ENCODE measurements at regions not wholly inside any gene's neighbourhood (a gene's known extent, or its start where the extent isn't known, plus 50 kb on each side); places are given as distances from the start of the nearest gene placed in this dataset.
A peak's percentile ranks its signal among the peaks of the same experiment; 100 is the strongest.

DNA sequence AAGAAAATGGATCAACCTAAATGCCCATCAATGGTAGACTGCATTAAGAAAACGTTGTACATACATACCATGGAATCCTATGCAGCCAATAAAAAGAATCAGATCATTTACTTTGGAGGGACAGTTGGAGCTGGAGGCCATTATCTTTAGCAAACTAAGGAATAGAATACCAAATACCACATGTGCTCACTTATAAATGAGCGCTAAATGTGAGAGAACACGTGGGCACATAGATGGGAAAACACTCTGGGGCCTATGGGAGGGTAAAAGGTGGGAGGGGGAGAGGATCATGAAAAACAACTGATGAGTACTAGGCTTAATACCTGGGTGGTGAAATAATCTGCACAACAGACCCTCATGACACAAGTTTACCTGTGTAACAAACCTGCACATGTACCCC lies 1729.9 kb upstream of the PCDH10 start:
- Histone ChIP-seq H3K4me3 (ENCODE audit: control extremely low read depth in 1 of 5, extremely low read depth in 1 of 5, insufficient read depth in 1 of 5, low read depth in 2 of 5, low read length in 4 of 5) (no peak overlapping the region), H3K9ac (ENCODE audit: low read length) (no peak overlapping the region), H3K27ac (ENCODE audit: low read length in 2 of 2) (no peak overlapping the region), H3K4me2 (replicated peaks; ENCODE audit: low read depth, low read length, poor library complexity, severe bottlenecking) (no peak overlapping the region), H3K4me1 (ENCODE audit: control insufficient read depth in 2 of 2, insufficient read depth in 2 of 2, low read length in 2 of 2) (no peaks in the 10 kb centered on the region), H2AFZ (ENCODE audit: insufficient read depth, low read depth, low read length, poor library complexity, severe bottlenecking) (no peak overlapping the region), H3K9me3 (ENCODE audit: control extremely low read depth in 1 of 3, control insufficient read depth in 2 of 3, insufficient read depth in 1 of 3, low read length in 2 of 3) (peaks cover 0 to 16% (median 0%) of the 10 kb centered on the region in 3 donors), H3K79me2 (ENCODE audit: control insufficient read depth, insufficient read depth, low read length) (no peaks in the 10 kb centered on the region), H3K36me3 (replicated peaks in 1 of 2; ENCODE audit: control extremely low read depth in 1 of 2, control insufficient read depth in 1 of 2, extremely low read depth in 1 of 2, insufficient read depth in 2 of 2, low read length in 1 of 2) (no peaks in the 10 kb centered on the region), H4K20me1 (ENCODE audit: control insufficient read depth, insufficient read depth, low read length, poor library complexity, severe bottlenecking) (no peaks in the 10 kb centered on the region), H3K27me3 (replicated peaks in 1 of 4; ENCODE audit: control extremely low read depth in 1 of 4, control insufficient read depth in 3 of 4, insufficient read depth in 4 of 4, low read length in 3 of 4) (no peaks in the 10 kb centered on the region)
- Mint-ChIP-seq H3K4me1 (no peaks in the 10 kb centered on the region), H3K9me3 (ENCODE audit: insufficient read depth) (peaks cover 3% of the 10 kb centered on the region), H3K27me3 (no peaks in the 10 kb centered on the region), H3K27ac (no peak overlapping the region), H3K4me3 (no peak overlapping the region)
- CTCF ChIA-PET = no interaction called here
- intact Hi-C loops (cut with micrococcal nuclease) = no loop called here
- TF ChIP-seq EZH2 (IDR thresholded peaks at IDR 0.05; ENCODE audit: borderline replicate concordance, insufficient read depth, low read depth, low read length, poor library complexity, severe bottlenecking) (no peak), CTCF (IDR thresholded peaks at IDR 0.05) (no peak)
- POLR2A ChIA-PET = no interaction called here
- no peak for DNase-seq
- no CpG with 5 or more reads among the region's 3 CpGs for WGBS (ENCODE audit: insufficient coverage)
- no peak for ATAC-seq (ENCODE audit: low read depth)

- Mint-ChIP-seq H3K27ac (no peak overlapping the region), H3K4me3 (no peak overlapping the region), H3K9me3 (ENCODE audit: insufficient read depth) (peaks cover 6% of the 10 kb centered on the region), H3K27me3 (no peaks in the 10 kb centered on the region), H3K4me1 (no peaks in the 10 kb centered on the region)
- no peaks in the 10 kb centered on the region for H4K20me1 ChIP-seq (ENCODE audit: control insufficient read depth, insufficient read depth, low read length, poor library complexity, severe bottlenecking)
- H3K4me1 ChIP-seq (ENCODE audit: control insufficient read depth in 2 of 2, insufficient read depth in 2 of 2, low read length in 2 of 2) = no peaks in the 10 kb centered on the region
- ChIA-PET POLR2A (no interaction called here), CTCF (no interaction called here)
- no peaks in the 10 kb centered on the region for H3K27me3 ChIP-seq (replicated peaks in 1 of 4; ENCODE audit: control extremely low read depth in 1 of 4, control insufficient read depth in 3 of 4, insufficient read depth in 4 of 4, low read length in 3 of 4)
- no peaks in the 10 kb centered on the region for H3K79me2 ChIP-seq (ENCODE audit: control insufficient read depth, insufficient read depth, low read length)
- H3K4me2 ChIP-seq (replicated peaks; ENCODE audit: low read depth, low read length, poor library complexity, severe bottlenecking) = no peak overlapping the region
- H3K4me3 ChIP-seq (ENCODE audit: control extremely low read depth in 1 of 5, extremely low read depth in 1 of 5, insufficient read depth in 1 of 5, low read depth in 2 of 5, low read length in 4 of 5) = no peak overlapping the region
- peaks cover 0 to 1% (median 0%) of the 10 kb centered on the region in 3 donors for H3K9me3 ChIP-seq (ENCODE audit: control extremely low read depth in 1 of 3, control insufficient read depth in 2 of 3, insufficient read depth in 1 of 3, low read length in 2 of 3)
- ATAC-seq (ENCODE audit: low read depth) (no peak), DNase-seq (no peak)
- no peak overlapping the region for H2AFZ ChIP-seq (ENCODE audit: insufficient read depth, low read depth, low read length, poor library complexity, severe bottlenecking)
- H3K36me3 ChIP-seq (replicated peaks in 1 of 2; ENCODE audit: control extremely low read depth in 1 of 2, control insufficient read depth in 1 of 2, extremely low read depth in 1 of 2, insufficient read depth in 2 of 2, low read length in 1 of 2) = no peaks in the 10 kb centered on the region
- no peak overlapping the region for H3K9ac ChIP-seq (ENCODE audit: low read length)
- no peak overlapping the region for H3K27ac ChIP-seq (ENCODE audit: low read length in 2 of 2)
- TF ChIP-seq EZH2 (IDR thresholded peaks at IDR 0.05; ENCODE audit: borderline replicate concordance, insufficient read depth, low read depth, low read length, poor library complexity, severe bottlenecking) (no peak), CTCF (IDR thresholded peaks at IDR 0.05) (peak; percentile 33)
- intact Hi-C loops (cut with micrococcal nuclease) = no loop called here
- WGBS (ENCODE audit: insufficient coverage) = 88% methylated on average over 2 of the region's 3 CpGs
Measured at GRCh38 chr4:131426023-131426758, 1722.9 kb upstream of the PCDH10 start.

Data from B cell (primary cell).